Calu3 (cell line): ENCODE measurements at regions not wholly inside any gene's neighbourhood (a gene's known extent, or its start where the extent isn't known, plus 50 kb on each side); places are given as distances from the start of the nearest gene placed in this dataset.

Experiments used
- BruUV-seq: library from RNA; stranded (reverse); fragments of 400-500 nt; replicated peaks from 2 replicates; lab custom pipeline; 2021; lab: Mats Ljungman, UMichigan
- CTCF ChIA-PET: fragments of 300-600 bp; sonication (Branson Sonifier 250); formaldehyde crosslinking; loops from one replicate; lab custom pipeline; 2022; ENCODE audit warnings: antibody characterized with exemption; lab: Charles Lee
- DNase-seq: peaks from one replicate; pipeline ENCODE4 v3.0.0; 2022
- H3K27ac Mint-ChIP-seq: one replicate; pipeline ENCODE4 v1.8.0; 2022; ENCODE audit warnings: mixed read lengths; ENCODE audit not compliant: unreplicated experiment
- H3K27me3 Mint-ChIP-seq: one replicate; pipeline ENCODE4 v1.8.0; 2022; ENCODE audit warnings: mixed read lengths; ENCODE audit not compliant: unreplicated experiment
- H3K36me3 Mint-ChIP-seq: one replicate; pipeline ENCODE4 v1.8.0; 2022; ENCODE audit warnings: mild to moderate bottlenecking, moderate library complexity, mixed read lengths; ENCODE audit not compliant: insufficient read depth, unreplicated experiment
- H3K4me1 Mint-ChIP-seq: one replicate; pipeline ENCODE4 v1.8.0; 2022; ENCODE audit warnings: mild to moderate bottlenecking, low read depth, mixed read lengths; ENCODE audit not compliant: unreplicated experiment
- H3K4me3 Mint-ChIP-seq: one replicate; pipeline ENCODE4 v1.8.0; 2022; ENCODE audit warnings: mild to moderate bottlenecking, low read depth, moderate library complexity, mixed read lengths; ENCODE audit not compliant: unreplicated experiment
- H3K9me3 Mint-ChIP-seq: one replicate; pipeline ENCODE4 v1.8.0; 2022; ENCODE audit warnings: low read depth, mixed read lengths; ENCODE audit not compliant: unreplicated experiment
- intact Hi-C: fragments of 100-400 bp; cut with micrococcal nuclease; formaldehyde crosslinking; loops from one replicate; pipeline ENCODE4 v1.10.0; 2022; ENCODE audit not compliant: unreplicated experiment
- TF ChIP-seq, protein P1 (sequence below): fragments of 200-600 bp; IDR thresholded peaks from one replicate; pipeline ENCODE4 v1.8.0; 2022; ENCODE audit warnings: antibody characterized with exemption; ENCODE audit not compliant: unreplicated experiment

DNA sequence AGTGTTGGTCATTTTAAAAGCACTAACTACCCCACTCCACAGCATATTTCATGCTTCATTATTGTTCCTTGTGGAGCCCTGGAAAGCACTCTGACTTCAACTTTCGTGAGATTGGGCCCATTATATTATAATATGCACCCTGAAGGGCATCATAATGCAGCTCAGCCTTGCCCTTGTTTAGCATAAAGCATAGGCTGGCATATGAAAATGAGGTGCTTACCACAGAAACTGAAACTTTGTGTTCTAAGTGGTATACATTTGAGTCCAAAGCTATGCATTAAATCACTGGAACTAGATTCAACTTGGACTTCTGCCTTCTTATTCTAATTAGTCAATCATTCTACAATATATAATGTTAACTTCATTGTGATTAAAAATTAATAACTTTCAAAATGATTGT lies 1027.9 kb downstream of the STIM2 start:
- DNase-seq: no peak
- CTCF ChIA-PET: no interaction called here
- intact Hi-C loops: no loop called here
- Mint-ChIP-seq H3K9me3 (no peaks in the 10 kb centered on the region), H3K4me3 (no peak overlapping the region), H3K36me3 (no peaks in the 10 kb centered on the region), H3K27ac (no peak overlapping the region), H3K4me1 (no peaks in the 10 kb centered on the region), H3K27me3 (no peaks in the 10 kb centered on the region)
- no TSS peak for BruUV-seq
- TF ChIP-seq, protein P1, sequence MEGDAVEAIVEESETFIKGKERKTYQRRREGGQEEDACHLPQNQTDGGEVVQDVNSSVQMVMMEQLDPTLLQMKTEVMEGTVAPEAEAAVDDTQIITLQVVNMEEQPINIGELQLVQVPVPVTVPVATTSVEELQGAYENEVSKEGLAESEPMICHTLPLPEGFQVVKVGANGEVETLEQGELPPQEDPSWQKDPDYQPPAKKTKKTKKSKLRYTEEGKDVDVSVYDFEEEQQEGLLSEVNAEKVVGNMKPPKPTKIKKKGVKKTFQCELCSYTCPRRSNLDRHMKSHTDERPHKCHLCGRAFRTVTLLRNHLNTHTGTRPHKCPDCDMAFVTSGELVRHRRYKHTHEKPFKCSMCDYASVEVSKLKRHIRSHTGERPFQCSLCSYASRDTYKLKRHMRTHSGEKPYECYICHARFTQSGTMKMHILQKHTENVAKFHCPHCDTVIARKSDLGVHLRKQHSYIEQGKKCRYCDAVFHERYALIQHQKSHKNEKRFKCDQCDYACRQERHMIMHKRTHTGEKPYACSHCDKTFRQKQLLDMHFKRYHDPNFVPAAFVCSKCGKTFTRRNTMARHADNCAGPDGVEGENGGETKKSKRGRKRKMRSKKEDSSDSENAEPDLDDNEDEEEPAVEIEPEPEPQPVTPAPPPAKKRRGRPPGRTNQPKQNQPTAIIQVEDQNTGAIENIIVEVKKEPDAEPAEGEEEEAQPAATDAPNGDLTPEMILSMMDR: no peak

DNA sequence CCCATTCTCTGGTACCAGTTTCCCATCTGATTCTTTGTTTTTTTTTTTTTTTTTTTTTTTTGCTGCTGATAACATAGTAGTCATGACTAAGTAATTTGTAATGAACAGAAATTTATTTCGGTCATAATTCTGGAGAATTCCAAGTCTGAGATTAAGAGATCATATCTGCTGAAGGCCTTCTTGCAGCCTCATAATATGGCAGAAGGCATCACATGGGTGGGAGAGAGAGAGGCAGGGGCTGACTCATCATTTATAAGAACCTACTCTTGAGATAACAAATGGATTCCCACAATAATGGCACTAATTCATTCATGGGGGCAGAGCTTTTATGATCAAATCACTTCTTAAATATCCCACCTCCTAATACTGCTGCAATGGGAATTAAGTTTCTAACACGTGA lies 1034.3 kb downstream of the STIM2 start:
- H3K9me3 Mint-ChIP-seq: no peaks in the 10 kb centered on the region
- H3K4me3 Mint-ChIP-seq: no peak overlapping the region
- H3K27me3 Mint-ChIP-seq: no peaks in the 10 kb centered on the region
- TF ChIP-seq, protein P1: no peak
- no peak overlapping the region for H3K27ac Mint-ChIP-seq
- no TSS peak for BruUV-seq
- CTCF ChIA-PET: no interaction called here
- no peaks in the 10 kb centered on the region for H3K4me1 Mint-ChIP-seq
- no peak for DNase-seq
- H3K36me3 Mint-ChIP-seq: no peaks in the 10 kb centered on the region
- intact Hi-C loops: no loop called here

DNA sequence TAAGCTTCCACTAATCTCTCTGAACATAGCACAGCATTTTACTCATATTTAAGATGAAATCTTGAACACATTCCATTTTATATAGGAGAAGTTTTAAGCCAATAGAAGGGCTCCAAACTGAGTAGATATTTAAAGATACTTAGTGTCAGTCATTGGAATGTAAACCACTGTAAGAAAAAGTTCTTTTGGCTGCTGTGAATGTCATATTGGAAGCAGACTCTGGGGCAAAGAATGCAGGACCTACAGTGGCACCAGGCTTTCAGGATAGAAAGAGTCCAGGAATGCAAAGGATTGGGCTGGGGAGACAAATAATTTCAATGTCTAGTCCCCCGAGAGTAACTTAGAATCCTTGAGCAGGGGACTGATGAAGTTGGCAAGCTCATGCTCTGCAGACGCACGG lies 1047.7 kb downstream of the STIM2 start:
- CTCF ChIA-PET: no interaction called here
- H3K4me3 Mint-ChIP-seq: no peak overlapping the region
- no peaks in the 10 kb centered on the region for H3K27me3 Mint-ChIP-seq
- H3K36me3 Mint-ChIP-seq: no peaks in the 10 kb centered on the region
- H3K4me1 Mint-ChIP-seq: no peaks in the 10 kb centered on the region
- intact Hi-C loops: no loop called here
- TF ChIP-seq, protein P1: no peak
- H3K9me3 Mint-ChIP-seq: no peaks in the 10 kb centered on the region
- no peak overlapping the region for H3K27ac Mint-ChIP-seq
- no TSS peak for BruUV-seq
- no peak for DNase-seq

DNA sequence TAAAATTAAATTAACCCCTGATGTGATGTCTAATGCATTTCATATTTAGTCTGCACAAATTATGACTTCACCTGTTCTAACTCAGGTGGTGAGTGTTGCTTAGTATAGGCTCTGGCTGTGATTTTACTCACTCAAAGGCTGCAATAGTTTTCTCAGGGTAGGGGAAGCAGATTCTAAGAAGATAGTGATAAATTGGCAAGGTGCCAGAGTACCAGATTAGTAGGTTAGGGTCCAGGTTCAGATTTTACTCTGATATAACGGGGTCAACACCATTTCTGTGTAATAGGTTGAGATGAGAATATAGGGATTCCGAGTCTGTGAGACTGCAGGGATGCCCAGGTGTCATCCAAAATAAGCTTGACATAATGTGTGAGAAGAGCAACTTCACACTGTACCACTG lies 1049.6 kb downstream of the STIM2 start:
- H3K4me1 Mint-ChIP-seq: no peaks in the 10 kb centered on the region
- intact Hi-C loops: no loop called here
- H3K36me3 Mint-ChIP-seq: no peaks in the 10 kb centered on the region
- no peak overlapping the region for H3K4me3 Mint-ChIP-seq
- no peaks in the 10 kb centered on the region for H3K9me3 Mint-ChIP-seq
- TF ChIP-seq, protein P1: no peak
- H3K27ac Mint-ChIP-seq: no peak overlapping the region
- no TSS peak for BruUV-seq
- DNase-seq: no peak
- CTCF ChIA-PET: no interaction called here
- H3K27me3 Mint-ChIP-seq: no peaks in the 10 kb centered on the region
